Keratinocyte (primary cell): ENCODE measurements at regions not wholly inside any gene's neighbourhood (a gene's known extent, or its start where the extent isn't known, plus 50 kb on each side); places are given as distances from the start of the nearest gene placed in this dataset.

Experiments used
- DNase-seq: peaks from one replicate; pipeline ENCODE4 v3.0.0-alpha.2; 2011; ENCODE audit warnings: low read depth, missing footprints, low spot score
- FAIRE-seq: peaks from 2 replicates; lab custom pipeline; 2011; peaks lifted over from hg19 to GRCh38; lab: Jason Lieb, UNC
- H2AFZ ChIP-seq: 2 replicates; pipeline ENCODE4 v1.6.0; 2012; ENCODE audit warnings: low read length, control low read depth, inconsistent platforms; ENCODE audit not compliant: control insufficient read depth
- H3K27ac ChIP-seq: 2 replicates; pipeline ENCODE4 v1.5.1; 2011; ENCODE audit warnings: low read length; ENCODE audit not compliant: control insufficient read depth, insufficient read depth
- H3K27me3 ChIP-seq: 3 replicates; pipeline ENCODE4 v1.6.0; 2011; ENCODE audit warnings: low read length; ENCODE audit not compliant: control insufficient read depth, insufficient read depth; ENCODE audit errors: extremely low read depth
- H3K36me3 ChIP-seq, 2 experiments: 2 replicates in 1 of 2; 3 replicates in 1 of 2; pipeline ENCODE4 v1.5.1; 2011; ENCODE audit warnings: low read length in 2 of 2, mild to moderate bottlenecking in 1 of 2; ENCODE audit not compliant: control insufficient read depth in 2 of 2, insufficient read depth in 2 of 2; ENCODE audit errors: extremely low read depth in 1 of 2
- H3K4me1 ChIP-seq: 3 replicates; pipeline ENCODE4 v1.5.1; 2011; ENCODE audit warnings: low read length; ENCODE audit not compliant: control insufficient read depth, insufficient read depth; ENCODE audit errors: extremely low read depth
- H3K4me2 ChIP-seq: 3 replicates; pipeline ENCODE4 v1.6.0; 2011; ENCODE audit warnings: low read depth, low read length; ENCODE audit not compliant: control insufficient read depth, insufficient read depth; ENCODE audit errors: extremely low read depth
- H3K4me3 ChIP-seq, 3 experiments: fragments of 200-600 bp in 1 of 3; sonication (generic) in 1 of 3; 2 replicates in 2 of 3; 3 replicates in 1 of 3; pipeline ENCODE4 v1.5.1; 2011 to 2016; ENCODE audit warnings: low read length in 3 of 3, mild to moderate bottlenecking in 3 of 3, control low read depth in 2 of 3, inconsistent platforms in 1 of 3, low read depth in 1 of 3, mixed read lengths in 1 of 3, mixed run types in 1 of 3, moderate library complexity in 1 of 3; ENCODE audit not compliant: control insufficient read depth in 2 of 3, insufficient read depth in 2 of 3; ENCODE audit errors: extremely low read depth in 1 of 3
- H3K79me2 ChIP-seq: 2 replicates; pipeline ENCODE4 v1.6.0; 2012; ENCODE audit warnings: low read length; ENCODE audit not compliant: control insufficient read depth, insufficient read depth
- H3K9ac ChIP-seq: 3 replicates; pipeline ENCODE4 v1.6.0; 2011; ENCODE audit warnings: low read length; ENCODE audit not compliant: control insufficient read depth, insufficient read depth; ENCODE audit errors: extremely low read depth
- H3K9me1 ChIP-seq: 3 replicates; pipeline ENCODE4 v1.6.0; 2011; ENCODE audit warnings: low read length; ENCODE audit not compliant: control insufficient read depth, insufficient read depth; ENCODE audit errors: extremely low read depth
- H3K9me3 ChIP-seq: 2 replicates; pipeline ENCODE4 v1.5.1; 2012; ENCODE audit warnings: low read depth, low read length; ENCODE audit not compliant: control insufficient read depth
- H4K20me1 ChIP-seq: 3 replicates; pipeline ENCODE4 v1.6.0; 2011; ENCODE audit warnings: low read length; ENCODE audit not compliant: control insufficient read depth, insufficient read depth; ENCODE audit errors: extremely low read depth
- CTCF ChIP-seq, 3 experiments: IDR thresholded peaks in 1 of 3; conservative IDR thresholded peaks in 1 of 3; optimal IDR thresholded peaks in 1 of 3; 2 replicates in 2 of 3; 3 replicates in 1 of 3; pipeline versions ENCODE3 to v1.5.1; 2011; ENCODE audit warnings: low read length in 3 of 3, mild to moderate bottlenecking in 3 of 3, moderate library complexity in 2 of 3, control low read depth in 1 of 3, inconsistent platforms in 1 of 3; ENCODE audit not compliant: insufficient read depth in 2 of 3; ENCODE audit errors: extremely low read depth in 1 of 3
- EZH2 ChIP-seq: IDR thresholded peaks from one replicate; pipeline ENCODE4 v1.6.1; 2012; ENCODE audit warnings: inconsistent platforms, mild to moderate bottlenecking, low read length, moderate library complexity
- dilution Hi-C: fragments of 300-500 bp; cut with MboI; formaldehyde crosslinking; loops from one replicate; pipeline ENCODE4 v1.7.0; 2020; ENCODE audit warnings: low sequenced_read_pairs; ENCODE audit not compliant: extremely low pct_ligation_motif_present

GRCh38 chr9:12628546-12628945 lies 64.6 kb upstream of the TYRP1 start:
- Histone ChIP-seq H3K9me1 (no peaks in the 10 kb centered on the region), H3K27me3 (no peaks in the 10 kb centered on the region), H4K20me1 (no peaks in the 10 kb centered on the region), H3K4me3 (no peak overlapping the region), H3K9me3 (no peaks in the 10 kb centered on the region), H3K4me1 (no peaks in the 10 kb centered on the region), H3K4me2 (no peak overlapping the region), H3K9ac (no peak overlapping the region), H3K36me3 (no peaks in the 10 kb centered on the region), H3K27ac (no peak overlapping the region), H3K79me2 (no peaks in the 10 kb centered on the region), H2AFZ (no peak overlapping the region)
- no peak for TF ChIP-seq CTCF (optimal IDR thresholded peaks at IDR 0.05 in 1 of 3, IDR thresholded peaks at IDR 0.05 in 1 of 3, conservative IDR thresholded peaks at IDR 0.05 in 1 of 3; ENCODE audit: extremely low read depth in 1 of 3, insufficient read depth in 2 of 3, low read length in 3 of 3)
- no peak for TF ChIP-seq EZH2
- FAIRE-seq = no peak
- dilution Hi-C loops = no loop called here
- DNase-seq = no peak

DNA sequence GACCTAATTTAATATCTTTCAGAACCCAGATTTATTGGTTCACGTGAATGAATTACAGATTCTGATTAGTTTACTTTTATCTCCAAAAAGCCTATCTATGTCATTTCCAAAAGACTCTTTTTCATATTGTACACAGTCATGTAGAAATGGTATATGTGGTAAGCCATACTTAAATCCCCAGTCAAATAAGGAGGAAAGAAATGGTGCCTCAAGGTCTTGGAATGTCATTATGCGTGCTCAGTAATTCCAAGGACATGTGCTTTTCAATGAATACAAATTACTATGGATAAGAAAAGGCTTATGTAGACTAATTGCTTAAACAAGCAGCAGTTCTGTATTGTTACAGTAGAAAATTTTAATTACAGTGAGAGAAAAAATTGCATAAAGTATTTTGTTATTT lies 64.1 kb upstream of the TYRP1 start:
- dilution Hi-C loops = no loop called here
- no peaks in the 10 kb centered on the region for H4K20me1 ChIP-seq
- no peak overlapping the region for H3K4me3 ChIP-seq
- H3K9ac ChIP-seq = no peak overlapping the region
- no peaks in the 10 kb centered on the region for H3K4me1 ChIP-seq
- no peak overlapping the region for H2AFZ ChIP-seq
- no peak for TF ChIP-seq EZH2
- H3K36me3 ChIP-seq = no peaks in the 10 kb centered on the region
- FAIRE-seq (no peak), DNase-seq (no peak)
- H3K27ac ChIP-seq = no peak overlapping the region
- no peaks in the 10 kb centered on the region for H3K27me3 ChIP-seq
- H3K9me3 ChIP-seq = no peaks in the 10 kb centered on the region
- no peak overlapping the region for H3K4me2 ChIP-seq
- no peaks in the 10 kb centered on the region for H3K9me1 ChIP-seq
- no peaks in the 10 kb centered on the region for H3K79me2 ChIP-seq

- Histone ChIP-seq H4K20me1 (no peaks in the 10 kb centered on the region), H3K9me1 (no peaks in the 10 kb centered on the region), H3K79me2 (no peaks in the 10 kb centered on the region), H3K4me2 (no peak overlapping the region), H3K36me3 (no peaks in the 10 kb centered on the region), H2AFZ (no peak overlapping the region), H3K9ac (no peak overlapping the region), H3K4me1 (no peaks in the 10 kb centered on the region), H3K27me3 (no peaks in the 10 kb centered on the region), H3K9me3 (no peaks in the 10 kb centered on the region), H3K27ac (no peak overlapping the region), H3K4me3 (no peak overlapping the region)
- FAIRE-seq = no peak
- dilution Hi-C loops = no loop called here
- TF ChIP-seq CTCF (optimal IDR thresholded peaks at IDR 0.05 in 1 of 3, IDR thresholded peaks at IDR 0.05 in 1 of 3, conservative IDR thresholded peaks at IDR 0.05 in 1 of 3; ENCODE audit: extremely low read depth in 1 of 3, insufficient read depth in 2 of 3, low read length in 3 of 3) = no peak
- DNase-seq = no peak
Measured at GRCh38 chr9:12631866-12632265, 61.3 kb upstream of the TYRP1 start.
